ENCODE measurements at regions not wholly inside any gene's neighbourhood (a gene's known extent, or its start where the extent isn't known, plus 50 kb on each side); places are given as distances from the start of the nearest gene placed in this dataset.

- TF ChIP-seq POLR2AphosphoS2 (conservative IDR thresholded peaks at IDR 0.05; ENCODE audit: low read length) (no peak), CTCF (IDR thresholded peaks at IDR 0.05) (no peak), RAD21 (conservative IDR thresholded peaks at IDR 0.05 in 1 of 2, IDR thresholded peaks at IDR 0.05 in 1 of 2) (no peak), SMC3 (IDR thresholded peaks at IDR 0.05) (no peak), BHLHE40 (IDR thresholded peaks at IDR 0.05; ENCODE audit: low read depth, low read length) (no peak), MYC (IDR thresholded peaks at IDR 0.05; ENCODE audit: borderline replicate concordance, low read length) (no peak), EHMT2 (IDR thresholded peaks at IDR 0.05; ENCODE audit: low read depth) (no peak), MAFK (IDR thresholded peaks at IDR 0.05; ENCODE audit: partially characterized antibody) (no peak), NPAS2 (CRISPR knock-in tag; IDR thresholded peaks at IDR 0.05; ENCODE audit: borderline replicate concordance) (no peak), EHF (CRISPR knock-in tag; IDR thresholded peaks at IDR 0.05) (no peak), POLR2A (IDR thresholded peaks at IDR 0.05; ENCODE audit: low read length) (no peak), EP300 (IDR thresholded peaks at IDR 0.05) (no peak)
Measured at GRCh38 chr17:83148317-83149028, 69.1 kb downstream of the METRNL start.

All from A549 (cell line).